GM12873 (cell line): ENCODE measurements at regions not wholly inside any gene's neighbourhood (a gene's known extent, or its start where the extent isn't known, plus 50 kb on each side); places are given as distances from the start of the nearest gene placed in this dataset.

Experiments used
- TF ChIP-seq, protein P1 (sequence below): IDR thresholded peaks from 2 replicates; pipeline ENCODE4 v1.5.1; 2012; ENCODE audit warnings: low read depth, mild to moderate bottlenecking, moderate library complexity, low read length, control low read depth; ENCODE audit not compliant: insufficient read depth; ENCODE audit errors: missing control alignments

DNA sequence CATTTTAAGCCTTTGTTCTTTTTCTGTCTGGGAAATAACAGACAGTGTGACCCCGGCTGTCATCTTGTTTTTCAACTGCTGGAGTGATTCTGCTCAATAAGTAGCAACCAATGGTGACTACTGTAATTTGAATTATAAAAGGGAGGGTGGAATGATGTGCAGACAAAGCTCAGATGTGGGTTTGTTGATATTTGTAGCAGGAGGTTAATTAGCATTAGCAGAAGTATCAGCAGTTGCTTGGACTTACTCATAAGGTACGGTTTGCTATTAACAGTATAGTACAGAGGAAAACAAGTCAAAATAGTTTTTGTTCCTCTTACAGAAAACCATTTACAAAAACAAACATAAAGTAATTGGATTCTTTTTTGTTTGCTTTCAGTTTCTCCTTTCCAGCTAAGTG, 140.4 kb downstream of the TUSC1 start:
- TF ChIP-seq, protein P1, sequence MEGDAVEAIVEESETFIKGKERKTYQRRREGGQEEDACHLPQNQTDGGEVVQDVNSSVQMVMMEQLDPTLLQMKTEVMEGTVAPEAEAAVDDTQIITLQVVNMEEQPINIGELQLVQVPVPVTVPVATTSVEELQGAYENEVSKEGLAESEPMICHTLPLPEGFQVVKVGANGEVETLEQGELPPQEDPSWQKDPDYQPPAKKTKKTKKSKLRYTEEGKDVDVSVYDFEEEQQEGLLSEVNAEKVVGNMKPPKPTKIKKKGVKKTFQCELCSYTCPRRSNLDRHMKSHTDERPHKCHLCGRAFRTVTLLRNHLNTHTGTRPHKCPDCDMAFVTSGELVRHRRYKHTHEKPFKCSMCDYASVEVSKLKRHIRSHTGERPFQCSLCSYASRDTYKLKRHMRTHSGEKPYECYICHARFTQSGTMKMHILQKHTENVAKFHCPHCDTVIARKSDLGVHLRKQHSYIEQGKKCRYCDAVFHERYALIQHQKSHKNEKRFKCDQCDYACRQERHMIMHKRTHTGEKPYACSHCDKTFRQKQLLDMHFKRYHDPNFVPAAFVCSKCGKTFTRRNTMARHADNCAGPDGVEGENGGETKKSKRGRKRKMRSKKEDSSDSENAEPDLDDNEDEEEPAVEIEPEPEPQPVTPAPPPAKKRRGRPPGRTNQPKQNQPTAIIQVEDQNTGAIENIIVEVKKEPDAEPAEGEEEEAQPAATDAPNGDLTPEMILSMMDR: no peak

DNA sequence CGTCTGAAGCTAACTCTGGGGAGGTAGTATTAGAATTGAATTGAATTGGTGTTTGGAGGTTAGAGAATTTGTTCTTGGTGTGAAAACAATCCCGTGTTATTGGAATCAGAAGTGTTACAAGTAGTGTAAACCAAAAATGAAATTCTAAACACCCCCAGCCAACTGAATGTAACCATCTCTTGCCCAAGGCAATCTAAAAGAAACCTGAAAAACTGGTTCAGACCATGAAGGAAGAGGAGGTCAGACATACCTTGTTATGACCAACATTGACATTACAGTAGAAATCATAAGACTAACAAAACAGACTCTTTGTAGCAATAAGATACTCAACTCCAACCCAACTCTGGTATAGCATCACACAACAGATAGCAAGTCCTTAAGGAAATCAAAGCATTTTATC, 159.0 kb downstream of the TUSC1 start:
- TF ChIP-seq, protein P1: no peak

DNA sequence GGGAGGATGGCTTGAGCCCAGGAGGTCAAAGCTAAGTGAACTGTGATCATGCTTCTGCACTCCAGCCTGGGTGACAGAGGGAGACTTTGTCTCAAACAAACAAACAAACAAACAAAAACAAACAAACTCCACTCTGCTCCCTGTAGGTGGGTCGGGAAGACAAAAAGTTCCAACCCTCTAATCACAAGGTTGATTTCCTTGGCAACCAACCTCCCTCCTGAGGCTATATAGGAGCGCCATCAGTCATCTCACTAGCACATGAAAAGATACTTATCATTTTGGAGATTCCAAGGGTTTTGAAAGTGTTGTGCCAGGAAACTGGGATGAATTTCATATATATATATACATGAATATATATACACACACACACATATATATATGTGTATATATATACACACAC, 160.5 kb downstream of the TUSC1 start:
- TF ChIP-seq, protein P1: no peak

DNA sequence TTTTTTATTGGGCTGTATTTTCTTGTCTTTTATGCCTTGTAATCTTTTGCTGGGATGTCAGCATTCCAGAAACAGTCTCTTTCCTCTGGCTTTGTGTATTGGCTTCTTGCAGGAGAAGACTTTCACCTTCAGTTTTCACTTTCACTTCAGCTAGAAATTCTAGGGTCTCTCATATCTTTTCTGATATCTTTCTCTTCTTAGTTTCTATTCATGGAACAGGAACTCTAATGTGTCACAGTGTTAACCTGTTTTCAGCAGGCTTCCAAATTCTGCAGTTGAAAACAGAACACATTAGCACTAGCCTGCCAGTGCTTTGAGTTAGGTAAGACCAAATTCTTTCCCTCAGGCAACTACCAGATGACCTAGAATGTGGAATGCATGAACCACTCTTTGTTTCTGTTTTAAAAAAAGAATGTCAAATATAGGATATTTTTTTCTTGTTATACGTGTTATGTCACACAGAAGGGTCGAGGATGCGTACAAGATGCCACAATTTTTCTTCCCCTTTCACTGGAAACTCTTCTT, 164.7 kb downstream of the TUSC1 start:
- TF ChIP-seq, protein P1: no peak

DNA sequence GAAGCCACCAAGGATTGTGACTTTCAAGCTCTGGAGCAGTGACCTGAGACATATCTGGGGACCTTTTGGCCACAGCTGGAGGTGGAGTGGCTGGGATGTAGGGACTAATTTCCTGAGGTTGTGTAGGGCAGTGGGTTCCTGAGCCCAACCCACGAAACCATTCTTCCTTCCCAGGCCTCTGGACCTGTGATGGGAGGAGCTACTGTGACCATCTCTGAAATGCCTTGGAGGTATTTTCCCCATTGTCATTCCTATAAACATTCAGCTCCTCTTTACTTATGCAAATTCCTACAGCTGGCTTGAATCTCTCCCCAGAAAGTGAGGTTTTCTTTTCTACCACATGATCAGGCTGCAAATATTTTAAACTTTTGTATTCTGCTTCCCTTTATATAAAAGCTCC, 172.6 kb downstream of the TUSC1 start:
- TF ChIP-seq, protein P1: no peak

DNA sequence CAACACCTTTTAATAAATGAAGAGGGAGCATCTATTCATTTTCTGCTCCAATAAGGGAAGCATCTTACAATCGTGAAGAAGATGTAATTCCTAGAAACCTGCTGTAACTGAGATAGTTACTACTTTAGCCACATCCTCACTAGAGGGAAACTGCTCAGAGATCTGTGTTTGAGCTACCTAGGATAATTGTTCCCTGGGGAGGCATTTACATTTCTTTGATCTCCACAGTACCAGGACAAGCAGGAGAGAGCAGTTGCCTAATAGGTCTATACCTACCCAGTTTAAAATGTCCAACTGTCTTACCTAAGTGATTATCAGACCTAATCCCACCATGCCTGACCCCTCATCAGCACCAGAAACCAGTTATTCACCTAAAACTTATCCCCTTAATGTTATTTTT, 196.9 kb downstream of the TUSC1 start:
- TF ChIP-seq, protein P1: no peak

DNA sequence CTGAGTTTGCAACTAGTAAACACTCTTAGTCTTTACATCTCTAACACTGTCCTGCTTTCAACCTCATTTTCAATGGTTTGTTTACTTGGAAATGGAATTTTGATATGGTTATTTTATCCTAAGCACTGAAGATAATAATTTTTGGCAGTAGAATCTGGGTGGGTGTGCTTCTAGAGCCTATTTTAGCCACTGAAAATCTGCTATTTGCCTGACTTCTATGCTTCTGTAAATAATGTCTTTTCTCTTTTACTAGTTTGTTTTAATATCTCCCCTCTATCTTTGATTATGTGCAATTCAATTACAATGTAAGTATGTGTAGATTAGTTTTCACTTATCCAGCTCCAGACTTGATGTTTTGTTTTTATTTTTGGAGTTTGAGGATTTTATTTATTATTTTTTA, 197.5 kb downstream of the TUSC1 start:
- TF ChIP-seq, protein P1: no peak

DNA sequence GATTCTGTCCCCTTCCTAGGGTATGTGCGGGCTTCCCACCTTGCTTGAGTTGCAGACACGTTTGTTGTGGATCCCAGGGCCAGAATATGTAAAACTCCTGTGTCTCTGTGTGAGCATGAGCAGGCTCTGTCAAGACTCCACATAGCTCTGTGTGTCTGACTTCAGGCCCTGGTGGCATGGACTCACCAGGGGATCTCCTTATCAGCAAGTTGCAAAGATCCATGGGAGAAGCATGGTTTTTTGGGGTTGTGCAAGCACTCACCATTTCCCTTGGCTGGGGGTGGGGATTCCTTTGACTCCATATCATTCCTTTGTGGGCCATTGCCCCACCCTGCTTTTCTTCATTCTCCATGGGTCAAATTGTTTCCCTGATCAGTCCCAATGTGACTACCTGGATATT, 205.6 kb downstream of the TUSC1 start:
- TF ChIP-seq, protein P1: no peak
